Small intestine (tissue), 7 donors: ENCODE measurements at regions not wholly inside any gene's neighbourhood (a gene's known extent, or its start where the extent isn't known, plus 50 kb on each side); places are given as distances from the start of the nearest gene placed in this dataset.

Experiments
- DNase-seq, 2 donors: peaks; one replicate each; pipeline versions ENCODE4 v3.0.0 to v3.0.0-alpha.2; 2013
- FAIRE-seq: peaks from 2 replicates; lab custom pipeline; 2012; peaks lifted over from hg19 to GRCh38; lab: Jason Lieb, UNC
- H3K27ac ChIP-seq, 3 donors: one replicate each; pipeline ENCODE4 v1.5.1; 2013; ENCODE audit warnings: low read length in 2 of 3, mild to moderate bottlenecking in 2 of 3, control low read depth in 1 of 3, inconsistent platforms in 1 of 3, low read depth in 1 of 3, moderate library complexity in 1 of 3
- H3K27me3 ChIP-seq, 3 donors: one replicate each; pipeline ENCODE4 v1.6.1; 2013; ENCODE audit warnings: low read length in 3 of 3, inconsistent platforms in 1 of 3; ENCODE audit not compliant: control insufficient read depth in 3 of 3, insufficient read depth in 3 of 3
- H3K36me3 ChIP-seq, 3 donors: one replicate each; pipeline ENCODE4 v1.6.1; 2013; ENCODE audit warnings: low read length in 3 of 3, inconsistent platforms in 1 of 3, low read depth in 1 of 3, mild to moderate bottlenecking in 1 of 3, moderate library complexity in 1 of 3; ENCODE audit not compliant: control insufficient read depth in 3 of 3, insufficient read depth in 2 of 3
- H3K4me1 ChIP-seq, 3 donors: one replicate each; pipeline ENCODE4 v1.6.1; 2013; ENCODE audit warnings: low read length in 2 of 3, inconsistent platforms in 1 of 3, low read depth in 1 of 3, mild to moderate bottlenecking in 1 of 3, moderate library complexity in 1 of 3; ENCODE audit not compliant: control insufficient read depth in 3 of 3, insufficient read depth in 2 of 3
- H3K4me3 ChIP-seq, 3 donors: one replicate each; pipeline ENCODE4 v1.5.1; 2013; ENCODE audit warnings: low read length in 3 of 3, control low read depth in 1 of 3, inconsistent platforms in 1 of 3, low read depth in 1 of 3, mild to moderate bottlenecking in 1 of 3, moderate library complexity in 1 of 3
- H3K9me3 ChIP-seq, 2 donors: one replicate each; pipeline ENCODE4 v1.6.1; 2013; ENCODE audit warnings: low read depth in 1 of 2, low read length in 1 of 2; ENCODE audit not compliant: control insufficient read depth in 2 of 2, insufficient read depth in 1 of 2
- WGBS, 3 donors: extraction: QIAGEN DNeasy Blood & Tissue Kit; methylation state at CpG; one replicate each; pipeline ENCODE4 v1.1.7; 2013; 5-methylcytosine and 5-hydroxymethylcytosine counted together
- donor health status: healthy with polysubstance abuse.
- donor health status: control.
- donor health status: control.
- donor health status: Bipolar disorder and iron deficiency.
- donor health status: healthy.

GRCh38 chrX:35076061-35076460, 133.5 kb downstream of the FAM47B start:
- no peak overlapping the region for H3K27ac ChIP-seq
- FAIRE-seq: no peak
- no peaks in the 10 kb centered on the region for H3K4me1 ChIP-seq
- 50 to 100% (median 90%) methylated on average over 1 of the region's 1 CpG for WGBS, 3 donors
- H3K36me3 ChIP-seq: no peaks in the 10 kb centered on the region
- DNase-seq: no peak
- no peak overlapping the region for H3K4me3 ChIP-seq
- no peaks in the 10 kb centered on the region for H3K27me3 ChIP-seq
- H3K9me3 ChIP-seq: no peaks in the 10 kb centered on the region

- no peak overlapping the region for H3K4me3 ChIP-seq
- no peaks in the 10 kb centered on the region for H3K9me3 ChIP-seq
- no peaks in the 10 kb centered on the region for H3K4me1 ChIP-seq
- H3K27me3 ChIP-seq: no peaks in the 10 kb centered on the region
- DNase-seq (no peak), FAIRE-seq (no peak)
- no peak overlapping the region for H3K27ac ChIP-seq
- H3K36me3 ChIP-seq: no peaks in the 10 kb centered on the region
Measured at GRCh38 chrX:35090801-35091200, 148.2 kb downstream of the FAM47B start.

- H3K4me1 ChIP-seq: no peaks in the 10 kb centered on the region
- FAIRE-seq (no peak), DNase-seq (no peak)
- H3K9me3 ChIP-seq: no peaks in the 10 kb centered on the region
- no peaks in the 10 kb centered on the region for H3K36me3 ChIP-seq
- no peak overlapping the region for H3K27ac ChIP-seq
- H3K4me3 ChIP-seq: no peak overlapping the region
- no peaks in the 10 kb centered on the region for H3K27me3 ChIP-seq
Measured at GRCh38 chrX:35098419-35098818, 155.8 kb downstream of the FAM47B start.

- Histone ChIP-seq H3K27ac (no peak overlapping the region), H3K4me3 (no peak overlapping the region), H3K27me3 (no peaks in the 10 kb centered on the region), H3K4me1 (no peaks in the 10 kb centered on the region), H3K36me3 (no peaks in the 10 kb centered on the region), H3K9me3 (no peaks in the 10 kb centered on the region)
- no peak for DNase-seq
- FAIRE-seq: no peak
- 81 to 91% (median 82%) methylated on average over 1 of the region's 1 CpG for WGBS, 3 donors
Measured at GRCh38 chrX:35101901-35102300, 159.3 kb downstream of the FAM47B start.

DNA sequence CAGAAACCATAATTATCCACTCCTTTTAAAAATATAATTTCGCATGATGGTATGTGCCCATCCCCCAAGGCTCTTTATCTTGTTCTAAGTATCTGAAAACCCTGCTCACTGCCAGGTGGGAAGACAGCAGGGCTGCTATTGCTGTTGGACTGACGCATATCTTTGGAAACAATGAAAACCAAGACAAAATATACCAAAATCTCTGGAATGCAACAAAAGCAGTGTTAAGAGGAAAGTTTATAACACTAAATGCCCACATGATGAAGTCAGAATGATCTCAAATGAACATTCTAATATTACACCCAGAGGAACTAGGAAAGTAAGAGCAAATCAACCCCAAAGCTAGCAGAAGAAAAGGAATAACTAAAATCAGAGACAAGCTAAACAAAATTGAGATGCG, 162.0 kb downstream of the FAM47B start:
- no peak overlapping the region for H3K4me3 ChIP-seq
- DNase-seq: no peak
- no peaks in the 10 kb centered on the region for H3K27me3 ChIP-seq
- no peaks in the 10 kb centered on the region for H3K9me3 ChIP-seq
- no peak overlapping the region for H3K27ac ChIP-seq
- FAIRE-seq: no peak
- no peaks in the 10 kb centered on the region for H3K36me3 ChIP-seq
- WGBS, 3 donors: 79 to 90% (median 86%) methylated on average over 3 of the region's 3 CpGs
- no peaks in the 10 kb centered on the region for H3K4me1 ChIP-seq

- Histone ChIP-seq H3K9me3 (peaks cover 0 to 3% of the 10 kb centered on the region in 2 donors), H3K27me3 (no peaks in the 10 kb centered on the region), H3K36me3 (no peaks in the 10 kb centered on the region), H3K4me1 (no peaks in the 10 kb centered on the region), H3K4me3 (no peak overlapping the region), H3K27ac (no peak overlapping the region)
- DNase-seq (no peak), FAIRE-seq (no peak)
- 76 to 79% (median 77%) methylated on average over 1 of the region's 1 CpG for whole genome bisulfite sequencing, 3 donors
Measured at GRCh38 chrX:35115205-35115604, 172.6 kb downstream of the FAM47B start.

DNA sequence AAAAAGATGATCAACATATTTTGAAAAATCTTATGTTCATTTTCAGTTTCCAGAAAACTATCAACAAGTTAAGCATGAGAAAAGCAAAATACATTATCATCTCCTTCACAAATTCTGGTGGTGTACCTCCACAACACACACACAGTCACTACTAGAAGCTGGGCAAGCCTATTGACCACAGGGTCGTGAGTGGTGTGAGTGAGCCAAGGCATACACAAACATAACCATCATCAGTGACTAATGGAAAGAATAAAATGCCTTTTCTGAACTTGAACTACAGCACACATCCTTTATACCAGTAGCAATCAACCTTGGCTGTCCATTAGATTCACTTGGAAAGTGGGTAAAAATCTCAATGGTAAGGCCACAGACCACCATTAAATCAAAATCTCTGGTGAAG, 180.2 kb downstream of the FAM47B start:
- Histone ChIP-seq H3K36me3 (no peaks in the 10 kb centered on the region), H3K4me1 (no peaks in the 10 kb centered on the region), H3K27me3 (no peaks in the 10 kb centered on the region), H3K27ac (no peak overlapping the region), H3K9me3 (no peaks in the 10 kb centered on the region), H3K4me3 (no peak overlapping the region)
- DNase-seq (no peak), FAIRE-seq (no peak)
- 16 to 67% (median 42%) methylated on average over 1 of the region's 1 CpG for WGBS, 3 donors

- no peak for FAIRE-seq
Measured at GRCh38 chrX:35149517-35149916, 206.9 kb downstream of the FAM47B start.

DNA sequence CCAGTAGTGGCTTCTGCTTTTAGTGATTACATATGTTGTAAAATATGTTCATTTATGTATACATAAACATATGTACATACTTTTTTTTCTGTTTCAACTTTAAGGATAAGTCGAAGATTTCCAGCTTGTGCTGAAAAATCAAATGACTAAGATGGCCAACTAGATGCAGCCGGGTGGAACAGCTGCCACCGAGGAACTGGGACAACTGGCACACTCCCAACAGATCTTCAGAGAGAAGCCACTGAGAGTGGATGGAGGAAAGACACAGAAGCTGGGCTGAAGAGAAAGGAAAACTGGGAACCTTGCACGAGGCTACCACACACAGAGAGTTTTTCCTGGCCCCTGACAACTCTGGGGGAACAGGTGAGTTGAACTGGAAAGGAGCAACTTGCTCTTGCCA, 207.5 kb downstream of the FAM47B start:
- H3K27me3 ChIP-seq: no peaks in the 10 kb centered on the region
- FAIRE-seq: no peak
- WGBS, 3 donors: 41 to 62% (median 54%) methylated on average over 4 of the region's 4 CpGs
- H3K27ac ChIP-seq: no peak overlapping the region
- H3K4me3 ChIP-seq: no peak overlapping the region
- H3K4me1 ChIP-seq: no peaks in the 10 kb centered on the region
- H3K9me3 ChIP-seq: no peaks in the 10 kb centered on the region
- H3K36me3 ChIP-seq: no peaks in the 10 kb centered on the region
- no peak for DNase-seq

More at GRCh38 chrX:35149517-35149916, 206.9 kb downstream of the FAM47B start:
- no peak overlapping the region for H3K4me3 ChIP-seq
- 64 to 88% (median 65%) methylated on average over 1 of the region's 1 CpG for WGBS, 3 donors
- H3K27me3 ChIP-seq: no peaks in the 10 kb centered on the region
- no peak for DNase-seq
- H3K9me3 ChIP-seq: no peaks in the 10 kb centered on the region
- no peaks in the 10 kb centered on the region for H3K4me1 ChIP-seq
- H3K36me3 ChIP-seq: no peaks in the 10 kb centered on the region
- no peak overlapping the region for H3K27ac ChIP-seq
